ENCODE measurements at regions not wholly inside any gene's neighbourhood (a gene's known extent, or its start where the extent isn't known, plus 50 kb on each side); places are given as distances from the start of the nearest gene placed in this dataset.
"Not testable (repeated sequence)": the region's sequence is repeated elsewhere in the genome, so short reads cannot be mapped to it uniquely, and the experiment has no call there.

DNA sequence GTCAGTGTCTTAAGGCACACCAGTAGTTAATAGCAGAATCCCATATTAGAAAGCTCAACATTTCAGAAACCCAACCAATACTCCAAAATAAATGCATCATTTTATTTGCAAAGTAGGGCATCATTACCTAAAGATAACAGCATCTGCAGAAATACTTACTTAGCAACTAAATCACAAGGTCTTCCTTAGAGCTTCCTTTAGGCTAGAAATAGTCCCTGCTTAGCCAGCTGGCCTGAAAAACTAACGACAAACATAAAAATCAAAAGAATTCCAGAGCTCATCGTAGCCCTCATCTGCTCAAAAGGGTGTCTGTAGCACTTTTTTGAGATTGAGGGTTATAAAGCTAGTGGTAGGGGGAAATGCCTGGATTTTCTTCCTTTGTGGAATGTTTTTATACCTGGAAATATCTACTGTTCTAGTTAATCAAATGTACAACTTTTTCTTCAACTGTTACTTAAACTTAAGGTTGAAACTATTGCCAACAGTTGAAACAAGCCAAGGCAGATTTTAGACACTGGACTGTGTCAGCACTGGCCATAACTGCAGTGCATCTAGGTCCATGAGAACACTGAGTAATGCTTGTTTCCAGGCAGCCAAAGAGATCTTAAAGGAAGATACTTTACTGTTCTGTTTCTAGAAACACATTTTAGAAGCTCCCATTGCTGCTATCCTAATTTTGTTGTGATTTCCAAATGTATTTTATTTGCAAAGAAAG is 129.4 kb upstream of the RASA1 start:
- Mint-ChIP-seq H3K4me1 (ENCODE audit: low read depth) (peaks cover 26% of the 10 kb centered on the region), H3K36me3 (ENCODE audit: low read depth) (no peaks in the 10 kb centered on the region), H3K9me3 (ENCODE audit: low read depth) (peaks cover 4% of the 10 kb centered on the region), H3K27me3 (ENCODE audit: low read depth) (no peaks in the 10 kb centered on the region), H3K27ac (ENCODE audit: unreplicated experiment) (no peak overlapping the region), H3K4me3 (ENCODE audit: unreplicated experiment) (no peak overlapping the region)
- no peak for DNase-seq (ENCODE audit: low spot score)
- TF ChIP-seq, protein P1, sequence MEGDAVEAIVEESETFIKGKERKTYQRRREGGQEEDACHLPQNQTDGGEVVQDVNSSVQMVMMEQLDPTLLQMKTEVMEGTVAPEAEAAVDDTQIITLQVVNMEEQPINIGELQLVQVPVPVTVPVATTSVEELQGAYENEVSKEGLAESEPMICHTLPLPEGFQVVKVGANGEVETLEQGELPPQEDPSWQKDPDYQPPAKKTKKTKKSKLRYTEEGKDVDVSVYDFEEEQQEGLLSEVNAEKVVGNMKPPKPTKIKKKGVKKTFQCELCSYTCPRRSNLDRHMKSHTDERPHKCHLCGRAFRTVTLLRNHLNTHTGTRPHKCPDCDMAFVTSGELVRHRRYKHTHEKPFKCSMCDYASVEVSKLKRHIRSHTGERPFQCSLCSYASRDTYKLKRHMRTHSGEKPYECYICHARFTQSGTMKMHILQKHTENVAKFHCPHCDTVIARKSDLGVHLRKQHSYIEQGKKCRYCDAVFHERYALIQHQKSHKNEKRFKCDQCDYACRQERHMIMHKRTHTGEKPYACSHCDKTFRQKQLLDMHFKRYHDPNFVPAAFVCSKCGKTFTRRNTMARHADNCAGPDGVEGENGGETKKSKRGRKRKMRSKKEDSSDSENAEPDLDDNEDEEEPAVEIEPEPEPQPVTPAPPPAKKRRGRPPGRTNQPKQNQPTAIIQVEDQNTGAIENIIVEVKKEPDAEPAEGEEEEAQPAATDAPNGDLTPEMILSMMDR (IDR thresholded peaks at IDR 0.05) = no peak

DNA sequence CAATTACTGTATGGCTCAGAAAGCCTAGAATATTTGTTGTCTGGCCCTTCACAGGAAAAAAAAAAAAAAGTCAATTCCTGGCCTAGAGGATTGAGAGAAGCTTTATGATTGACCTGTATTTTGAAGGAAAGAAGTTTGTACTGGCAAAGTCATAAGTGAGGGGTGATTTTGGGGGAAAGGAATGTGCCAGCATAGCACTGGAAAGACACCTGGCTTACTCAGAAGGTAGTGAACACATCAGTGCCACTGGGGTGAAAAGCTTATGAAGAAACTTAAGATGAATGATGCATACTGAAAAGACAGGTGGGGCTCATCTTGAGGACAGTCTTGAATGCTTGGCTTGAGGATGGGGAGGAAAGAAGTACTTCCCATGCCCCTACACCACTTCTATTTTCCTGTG is 127.9 kb upstream of the RASA1 start:
- no peaks in the 10 kb centered on the region for H3K36me3 Mint-ChIP-seq (ENCODE audit: low read depth)
- H3K4me3 Mint-ChIP-seq (ENCODE audit: unreplicated experiment) = no peak overlapping the region
- TF ChIP-seq, protein P1 (IDR thresholded peaks at IDR 0.05) = no peak
- no peak for DNase-seq (ENCODE audit: low spot score)
- H3K27me3 Mint-ChIP-seq (ENCODE audit: low read depth) = no peaks in the 10 kb centered on the region
- H3K27ac Mint-ChIP-seq (ENCODE audit: unreplicated experiment) = no peak overlapping the region
- H3K9me3 Mint-ChIP-seq (ENCODE audit: low read depth) = peaks cover under 1% of the 10 kb centered on the region
- peaks cover 26% of the 10 kb centered on the region for H3K4me1 Mint-ChIP-seq (ENCODE audit: low read depth)

DNA sequence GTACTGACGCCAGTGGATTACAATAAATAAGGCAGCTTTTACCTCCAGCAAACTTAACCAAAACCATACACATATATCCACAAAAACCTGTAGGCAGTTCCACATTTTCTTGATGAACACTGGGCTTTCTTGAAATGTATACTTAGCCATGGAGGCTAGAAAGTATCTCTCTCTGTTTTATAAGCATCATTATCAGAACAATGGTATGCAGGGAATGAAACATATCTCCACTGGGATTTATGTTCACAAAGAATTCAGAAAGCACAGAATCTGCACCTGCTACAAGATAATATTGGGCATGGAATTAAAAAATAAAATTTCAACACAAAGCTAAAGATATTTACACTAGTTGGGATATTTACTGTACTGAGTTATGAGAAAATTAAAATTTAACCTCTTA is 126.1 kb upstream of the RASA1 start:
- H3K27me3 Mint-ChIP-seq (ENCODE audit: low read depth) = no peaks in the 10 kb centered on the region
- peaks cover 30% of the 10 kb centered on the region for H3K4me1 Mint-ChIP-seq (ENCODE audit: low read depth)
- no peak for DNase-seq (ENCODE audit: low spot score)

DNA sequence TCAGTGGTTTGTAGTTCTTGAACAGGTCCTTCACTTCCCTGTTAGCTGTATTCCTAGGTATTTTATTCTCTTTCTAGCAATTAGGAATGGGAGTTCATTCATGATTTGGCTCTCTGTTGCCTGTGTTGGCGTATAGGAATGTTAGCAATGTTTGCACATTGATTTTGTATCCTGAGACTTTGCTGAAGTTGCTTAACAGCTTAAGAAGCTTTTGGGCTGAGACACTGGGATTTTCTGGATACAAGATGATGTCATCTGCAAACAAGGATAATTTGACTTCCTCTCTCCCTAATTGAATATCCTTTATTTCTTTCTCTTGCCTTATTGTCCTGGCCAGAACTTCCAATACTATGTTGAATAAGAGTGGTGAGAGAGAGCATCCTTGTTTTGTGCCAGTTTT is 121.8 kb upstream of the RASA1 start:
- not testable (repeated sequence) for H3K27me3 Mint-ChIP-seq (ENCODE audit: low read depth); H3K36me3 Mint-ChIP-seq (ENCODE audit: low read depth); DNase-seq (ENCODE audit: low spot score); H3K4me3 Mint-ChIP-seq (ENCODE audit: unreplicated experiment); H3K27ac Mint-ChIP-seq (ENCODE audit: unreplicated experiment); H3K9me3 Mint-ChIP-seq (ENCODE audit: low read depth)
- H3K4me1 Mint-ChIP-seq (ENCODE audit: low read depth) = peaks cover 23% of the 10 kb centered on the region

More for the DNA sequence above, 126.1 kb upstream of the RASA1 start:
- Mint-ChIP-seq H3K27ac (ENCODE audit: unreplicated experiment) (no peak overlapping the region), H3K9me3 (ENCODE audit: low read depth) (peaks cover 7% of the 10 kb centered on the region), H3K4me3 (ENCODE audit: unreplicated experiment) (no peak overlapping the region), H3K36me3 (ENCODE audit: low read depth) (peaks cover 2% of the 10 kb centered on the region)
- TF ChIP-seq, protein P1 (IDR thresholded peaks at IDR 0.05) = no peak

DNA sequence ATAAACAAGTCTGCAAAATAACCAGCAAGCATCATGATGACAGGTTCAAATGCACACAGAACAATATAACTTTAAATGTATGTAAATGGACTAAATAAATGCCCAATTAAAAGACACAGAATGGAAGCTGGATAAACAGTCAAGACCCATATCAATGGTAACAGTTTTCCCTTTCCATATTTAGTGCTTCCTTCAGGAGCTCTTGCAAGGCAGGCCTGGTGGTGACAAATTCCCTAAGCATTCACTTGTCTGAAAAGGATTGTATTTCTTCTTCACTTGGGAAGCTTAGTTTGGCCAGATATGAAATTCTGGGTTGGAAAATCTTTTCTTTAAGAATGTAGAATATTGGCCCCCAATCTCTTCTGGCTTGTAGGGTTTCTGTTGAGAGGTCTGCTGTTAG is 120.2 kb upstream of the RASA1 start:
- DNase-seq (ENCODE audit: low spot score) = no peak
- peaks cover 7% of the 10 kb centered on the region for H3K9me3 Mint-ChIP-seq (ENCODE audit: low read depth)
- H3K27ac Mint-ChIP-seq (ENCODE audit: unreplicated experiment) = no peak overlapping the region
- no peaks in the 10 kb centered on the region for H3K27me3 Mint-ChIP-seq (ENCODE audit: low read depth)
- H3K4me3 Mint-ChIP-seq (ENCODE audit: unreplicated experiment) = no peak overlapping the region
- TF ChIP-seq, protein P1 (IDR thresholded peaks at IDR 0.05) = no peak
- H3K4me1 Mint-ChIP-seq (ENCODE audit: low read depth) = peaks cover 25% of the 10 kb centered on the region
- peaks cover 3% of the 10 kb centered on the region for H3K36me3 Mint-ChIP-seq (ENCODE audit: low read depth)

DNA sequence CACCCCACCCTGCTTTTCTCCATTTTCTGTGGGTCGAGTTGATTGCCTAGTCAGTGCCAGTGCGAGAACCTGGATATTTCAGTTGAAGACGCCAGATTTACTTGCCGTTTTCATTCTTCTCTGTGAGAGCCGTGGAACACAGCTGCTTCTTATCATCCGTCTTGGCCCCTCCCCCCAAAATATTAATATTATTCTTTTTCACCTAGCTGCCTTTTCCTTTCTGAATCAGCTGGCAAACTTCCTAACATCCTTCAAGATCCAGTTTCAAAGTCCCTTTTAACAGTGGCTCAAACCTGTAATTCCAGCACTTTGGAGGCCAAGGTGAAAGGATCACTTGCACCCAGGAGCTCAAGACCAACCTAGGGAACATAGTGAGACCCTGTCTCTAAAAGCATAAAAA is 117.1 kb upstream of the RASA1 start:
- Mint-ChIP-seq H3K4me1 (ENCODE audit: low read depth) (peaks cover 23% of the 10 kb centered on the region), H3K27me3 (ENCODE audit: low read depth) (no peaks in the 10 kb centered on the region), H3K36me3 (ENCODE audit: low read depth) (peaks cover 1% of the 10 kb centered on the region), H3K9me3 (ENCODE audit: low read depth) (peaks cover 2% of the 10 kb centered on the region), H3K4me3 (ENCODE audit: unreplicated experiment) (no peak overlapping the region), H3K27ac (ENCODE audit: unreplicated experiment) (no peak overlapping the region)
- no peak for DNase-seq (ENCODE audit: low spot score)
- TF ChIP-seq, protein P1 (IDR thresholded peaks at IDR 0.05) = no peak

All from chondrocyte (in vitro differentiated cells).